Stomach (tissue), 8 donors: ENCODE measurements at regions not wholly inside any gene's neighbourhood (a gene's known extent, or its start where the extent isn't known, plus 50 kb on each side); places are given as distances from the start of the nearest gene placed in this dataset.
"Not testable (repeated sequence)": the region's sequence is repeated elsewhere in the genome, so short reads cannot be mapped to it uniquely, and the experiment has no call there.

Experiments used
- DNase-seq, 2 donors: peaks; one replicate each; pipeline versions ENCODE4 v3.0.0 to v3.0.0-alpha.2; 2013 to 2019
- H3K27ac ChIP-seq, 5 donors: fragments of 200-600 bp in 4 of 5; sonication (generic) in 4 of 5; one replicate each; pipeline ENCODE4 v1.5.1; 2013 to 2019; ENCODE audit warnings: mild to moderate bottlenecking in 1 of 5, moderate library complexity in 1 of 5
- H3K27me3 ChIP-seq, 3 donors: fragments of 200-600 bp; sonication (generic); one replicate each; pipeline ENCODE4 v1.5.1; 2017 to 2019; ENCODE audit warnings: mixed run types in 1 of 3
- H3K36me3 ChIP-seq, 4 donors: fragments of 200-600 bp; sonication (generic); 1 replicate in 3 of 4; 2 replicates in 1 of 4; pipeline ENCODE4 v1.5.1; 2016 to 2019
- H3K4me1 ChIP-seq, 4 donors: fragments of 200-600 bp; sonication (generic); one replicate each; pipeline ENCODE4 v1.5.1; 2016 to 2019
- H3K4me3 ChIP-seq, 4 donors: fragments of 200-600 bp; sonication (generic) in 3 of 4; one replicate each; pipeline ENCODE4 v1.5.1; 2016 to 2019; ENCODE audit warnings: mild to moderate bottlenecking in 1 of 4
- H3K9me3 ChIP-seq, 4 donors: fragments of 200-600 bp; sonication (generic); one replicate each; pipeline ENCODE4 v1.5.1; 2016 to 2019
- EP300 ChIP-seq: sonication (generic); formaldehyde crosslinking; IDR thresholded peaks from one replicate; pipeline ENCODE4 v1.6.1; 2017; ENCODE audit warnings: antibody characterized with exemption
- POLR2A ChIP-seq, 4 donors: fragments of 450-650 bp; IDR thresholded peaks; one replicate each; pipeline ENCODE4 v1.6.1; 2016; ENCODE audit warnings: antibody characterized with exemption in 4 of 4, control low read depth in 2 of 4, mild to moderate bottlenecking in 1 of 4, moderate library complexity in 1 of 4
- POLR2AphosphoS5 ChIP-seq, 3 donors: sonication (generic); formaldehyde crosslinking; IDR thresholded peaks; one replicate each; pipeline ENCODE4 v1.6.1; 2016; ENCODE audit warnings: antibody characterized with exemption in 3 of 3
- WGBS, 5 donors: extraction: QIAGEN DNeasy Blood & Tissue Kit in 3 of 5; methylation state at CpG; one replicate each; pipeline versions ENCODE4 v1.1.5 to v1.1.7; 2013 to 2018; 5-methylcytosine and 5-hydroxymethylcytosine counted together
- intact Hi-C: fragments of 100-400 bp; cut with DNase I; formaldehyde crosslinking; loops from one replicate; pipeline ENCODE4 v1.15.1; 2023; ENCODE audit warnings: low total_unique reads
- TF ChIP-seq, protein P1 (sequence below), 7 experiments: fragments of 450-650 bp in 4 of 7; fragments of 200-600 bp in 3 of 7; sonication (generic) in 3 of 7; IDR thresholded peaks; one replicate each; pipeline ENCODE4 v1.5.1; 2016 to 2019; ENCODE audit warnings: antibody characterized with exemption in 7 of 7, control low read depth in 2 of 7, mild to moderate bottlenecking in 1 of 7
- donor health status: healthy with polysubstance abuse.
- donor health status: Bipolar disorder and iron deficiency.
- donor health status: healthy.

DNA sequence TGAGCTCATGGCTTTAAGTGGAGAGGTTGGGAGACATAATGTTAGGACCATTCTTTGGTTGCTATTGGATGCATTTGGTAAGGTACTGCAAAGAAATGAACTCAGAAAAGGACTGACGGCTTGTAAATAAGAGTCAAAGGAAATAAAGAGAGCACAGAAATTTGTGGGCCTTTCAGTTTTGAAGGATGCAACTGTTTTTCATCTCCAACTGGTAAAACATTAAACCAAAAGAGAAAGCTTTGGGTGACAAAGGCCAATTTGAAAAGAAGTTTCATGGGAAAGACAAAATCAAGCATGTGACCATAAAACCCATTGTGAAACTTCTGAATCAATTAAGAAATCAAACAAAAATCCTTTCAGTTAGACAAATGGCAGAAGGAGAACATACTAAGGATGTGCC lies 77.8 kb upstream of the SPOPL start:
- Histone ChIP-seq H3K27me3 (no peaks in the 10 kb centered on the region), H3K27ac (no peak overlapping the region), H3K36me3 (peaks cover 0 to 4% (median 0%) of the 10 kb centered on the region in 4 donors), H3K9me3 (peaks cover 0 to 14% (median 7%) of the 10 kb centered on the region in 4 donors), H3K4me3 (no peak overlapping the region), H3K4me1 (peaks cover 0 to 8% (median 3%) of the 10 kb centered on the region in 4 donors)
- 91 to 100% (median 97%) methylated on average over 1 of the region's 1 CpG for WGBS, 5 donors
- no peak for DNase-seq
- intact Hi-C loops, result no loop called here
- no peak for TF ChIP-seq POLR2A (IDR thresholded peaks at IDR 0.05)
- no peak for TF ChIP-seq POLR2AphosphoS5 (IDR thresholded peaks at IDR 0.05)
- TF ChIP-seq, protein P1, sequence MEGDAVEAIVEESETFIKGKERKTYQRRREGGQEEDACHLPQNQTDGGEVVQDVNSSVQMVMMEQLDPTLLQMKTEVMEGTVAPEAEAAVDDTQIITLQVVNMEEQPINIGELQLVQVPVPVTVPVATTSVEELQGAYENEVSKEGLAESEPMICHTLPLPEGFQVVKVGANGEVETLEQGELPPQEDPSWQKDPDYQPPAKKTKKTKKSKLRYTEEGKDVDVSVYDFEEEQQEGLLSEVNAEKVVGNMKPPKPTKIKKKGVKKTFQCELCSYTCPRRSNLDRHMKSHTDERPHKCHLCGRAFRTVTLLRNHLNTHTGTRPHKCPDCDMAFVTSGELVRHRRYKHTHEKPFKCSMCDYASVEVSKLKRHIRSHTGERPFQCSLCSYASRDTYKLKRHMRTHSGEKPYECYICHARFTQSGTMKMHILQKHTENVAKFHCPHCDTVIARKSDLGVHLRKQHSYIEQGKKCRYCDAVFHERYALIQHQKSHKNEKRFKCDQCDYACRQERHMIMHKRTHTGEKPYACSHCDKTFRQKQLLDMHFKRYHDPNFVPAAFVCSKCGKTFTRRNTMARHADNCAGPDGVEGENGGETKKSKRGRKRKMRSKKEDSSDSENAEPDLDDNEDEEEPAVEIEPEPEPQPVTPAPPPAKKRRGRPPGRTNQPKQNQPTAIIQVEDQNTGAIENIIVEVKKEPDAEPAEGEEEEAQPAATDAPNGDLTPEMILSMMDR (IDR thresholded peaks at IDR 0.05), result no peak
- TF ChIP-seq EP300, result no peak

DNA sequence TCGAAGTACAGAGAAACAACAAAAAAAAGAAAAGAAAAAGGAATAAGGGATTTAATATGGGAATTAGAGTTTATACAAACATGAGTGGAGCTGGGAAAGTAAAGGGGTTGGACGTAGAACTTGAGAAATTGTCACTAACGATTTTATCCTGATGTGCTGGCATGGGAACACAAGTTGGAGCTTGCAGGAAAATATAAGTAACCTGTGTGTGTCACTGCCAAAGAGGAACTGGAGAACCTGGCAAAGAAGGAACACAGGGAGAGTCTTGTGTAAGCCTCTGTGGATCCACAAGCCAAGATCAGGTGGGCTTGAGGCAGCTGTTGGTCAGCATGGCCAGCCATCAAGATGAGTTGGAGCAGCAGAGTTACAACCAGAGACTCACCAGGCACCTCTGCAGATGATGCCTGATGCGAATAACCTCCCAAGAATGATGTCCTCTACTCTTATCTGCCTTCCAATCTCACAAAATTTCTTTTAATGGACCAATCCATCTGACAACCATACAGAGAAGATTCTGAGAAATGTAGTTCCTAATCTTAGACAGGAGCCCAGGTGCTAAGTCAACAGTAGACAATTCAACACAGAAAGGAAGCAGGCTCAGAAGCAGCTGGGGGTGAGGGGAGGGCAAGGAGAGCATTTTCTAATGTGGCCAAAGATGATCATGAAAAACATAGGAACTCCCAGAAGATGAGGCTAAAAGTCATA lies 77.0 kb upstream of the SPOPL start:
- Histone ChIP-seq H3K4me1 (peaks cover 0 to 8% (median 3%) of the 10 kb centered on the region in 4 donors), H3K27me3 (no peaks in the 10 kb centered on the region), H3K36me3 (peaks cover 0 to 4% (median 0%) of the 10 kb centered on the region in 4 donors), H3K27ac (no peak overlapping the region), H3K9me3 (peaks cover 0 to 14% (median 7%) of the 10 kb centered on the region in 4 donors), H3K4me3 (no peak overlapping the region)
- intact Hi-C loops, result no loop called here
- TF ChIP-seq, protein P1 (IDR thresholded peaks at IDR 0.05), result no peak
- TF ChIP-seq EP300 (no peak), POLR2A (IDR thresholded peaks at IDR 0.05) (no peak), POLR2AphosphoS5 (IDR thresholded peaks at IDR 0.05) (no peak)
- 85 to 94% (median 91%) methylated on average over 4 of the region's 4 CpGs for WGBS, 5 donors
- DNase-seq, result no peak

DNA sequence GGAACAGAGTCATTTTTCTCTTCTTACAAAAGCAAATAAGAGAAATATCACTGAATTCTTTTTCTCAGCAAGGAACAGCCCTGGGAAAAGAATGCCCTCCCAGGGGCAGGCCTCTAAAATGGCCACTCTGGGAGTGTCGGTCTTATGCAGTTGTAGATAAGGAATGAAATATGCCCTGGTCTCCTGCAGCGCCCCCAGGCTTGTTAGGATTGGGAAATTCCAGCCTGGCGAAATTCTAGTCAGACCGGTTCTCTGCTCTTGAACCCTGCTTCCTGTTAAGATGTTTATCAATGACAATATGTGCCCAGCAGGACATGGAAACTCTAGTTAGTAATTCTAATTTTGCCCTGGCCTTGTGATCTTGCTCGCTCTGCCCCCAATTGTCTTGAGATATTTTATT lies 75.5 kb upstream of the SPOPL start:
- H3K27ac ChIP-seq, DNase-seq, intact Hi-C loops, H3K36me3 ChIP-seq, H3K4me1 ChIP-seq, H3K27me3 ChIP-seq, H3K4me3 ChIP-seq: not testable (repeated sequence)
- WGBS, 5 donors, result 85 to 94% (median 89%) methylated on average over 5 of the region's 5 CpGs
- peaks cover 0 to 14% (median 7%) of the 10 kb centered on the region in 4 donors for H3K9me3 ChIP-seq

DNA sequence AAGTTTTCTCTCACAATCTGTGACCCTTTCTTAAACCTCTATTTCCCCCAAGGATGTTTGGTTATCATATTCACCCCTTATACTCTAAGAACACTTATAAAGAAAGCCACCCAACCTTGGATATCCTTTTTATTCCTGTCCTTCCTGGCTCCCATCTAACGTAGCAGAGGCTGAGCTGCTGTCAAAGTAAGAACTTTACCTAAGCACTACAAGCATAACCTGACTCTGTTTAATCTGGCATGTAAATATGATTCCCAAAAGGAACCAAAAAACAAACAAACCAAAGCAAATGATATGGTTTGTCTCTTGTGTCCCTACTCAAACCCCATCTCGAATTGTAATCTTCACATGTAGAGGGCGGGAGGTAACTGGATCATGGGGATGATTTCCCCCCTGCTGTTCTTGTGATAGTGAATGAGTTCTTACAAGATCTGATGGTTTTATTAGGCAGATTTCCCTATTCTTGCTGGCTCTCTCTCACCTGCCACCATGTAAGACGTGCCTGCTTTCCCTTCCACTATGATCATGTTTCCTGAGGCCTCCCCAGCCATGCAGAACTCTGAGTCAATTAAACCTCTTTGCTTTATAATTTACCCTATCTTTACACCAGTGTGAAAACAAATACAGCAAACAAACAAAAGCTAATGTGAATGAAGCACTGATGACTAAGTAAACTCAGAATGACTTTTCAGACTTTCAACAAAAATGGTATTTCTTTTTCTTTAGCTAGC lies 72.7 kb upstream of the SPOPL start:
- H3K27ac ChIP-seq, result no peak overlapping the region
- no peak overlapping the region for H3K4me3 ChIP-seq
- H3K36me3 ChIP-seq, result peaks cover 0 to 4% (median 0%) of the 10 kb centered on the region in 4 donors
- H3K9me3 ChIP-seq, result peaks cover 0 to 14% (median 7%) of the 10 kb centered on the region in 4 donors
- H3K4me1 ChIP-seq, result no peaks in the 10 kb centered on the region
- no peak for DNase-seq
- WGBS, 5 donors, result 52 to 78% (median 62%) methylated on average over 4 of the region's 4 CpGs
- no peak for TF ChIP-seq POLR2A (IDR thresholded peaks at IDR 0.05)
- TF ChIP-seq, protein P1 (IDR thresholded peaks at IDR 0.05), result no peak
- TF ChIP-seq EP300, result no peak
- no peak for TF ChIP-seq POLR2AphosphoS5 (IDR thresholded peaks at IDR 0.05)
- intact Hi-C loops, result no loop called here
- H3K27me3 ChIP-seq, result no peaks in the 10 kb centered on the region
